T-cell (primary cell): ENCODE measurements at regions not wholly inside any gene's neighbourhood (a gene's known extent, or its start where the extent isn't known, plus 50 kb on each side); places are given as distances from the start of the nearest gene placed in this dataset.

Experiments
- ATAC-seq, 4 experiments: fragments of 200-7000 bp in 3 of 4; fragments of 150-1000 bp in 1 of 4; cut with Tn5 transposase; replicated peaks in 1 of 4; 1 replicate in 3 of 4; 2 replicates in 1 of 4; pipeline ENCODE4 v1.10.0; 2021; ENCODE audit warnings: moderate library complexity in 3 of 4, mild to moderate bottlenecking in 2 of 4, moderate number of reproducible peaks in 1 of 4
- CTCF ChIA-PET, 2 donors: fragments of 300-600 bp; sonication (Branson Sonifier 250); formaldehyde crosslinking; loops; one replicate each; lab custom pipeline; 2022; ENCODE audit warnings: antibody characterized with exemption in 2 of 2; lab: Charles Lee
- POLR2A ChIA-PET, 2 donors: fragments of 300-600 bp; sonication (Branson Sonifier 250); formaldehyde crosslinking; loops; one replicate each; lab custom pipeline; 2022; ENCODE audit warnings: antibody characterized with exemption in 2 of 2; lab: Charles Lee
- DNase-seq, 35 experiments: peaks; one replicate each; pipeline versions ENCODE4 v3.0.0 to v3.0.0-alpha.2; 2013 to 2023
- H3K27ac ChIP-seq: one replicate; pipeline ENCODE4 v1.5.1; 2013; ENCODE audit warnings: low read length
- H3K27me3 ChIP-seq, 2 experiments: replicated peaks in 1 of 2; 1 replicate in 1 of 2; 2 replicates in 1 of 2; pipeline versions ENCODE4 v1.6.1 to v1.7.0; 2013; ENCODE audit warnings: low read length in 1 of 2, mixed read lengths in 1 of 2; ENCODE audit not compliant: control insufficient read depth in 2 of 2, insufficient read depth in 2 of 2; ENCODE audit errors: extremely low read depth in 1 of 2
- H3K36me3 ChIP-seq, 2 donors: 1 replicate in 1 of 2; 2 replicates in 1 of 2; pipeline versions ENCODE4 v1.6.1 to v1.7.0; 2013; ENCODE audit warnings: low read length in 1 of 2; ENCODE audit not compliant: control insufficient read depth in 2 of 2, insufficient read depth in 1 of 2; ENCODE audit errors: extremely low read depth in 1 of 2
- H3K4me1 ChIP-seq, 2 experiments: 1 replicate in 1 of 2; 2 replicates in 1 of 2; pipeline versions ENCODE4 v1.6.1 to v1.7.0; 2013; ENCODE audit warnings: low read length in 2 of 2, mixed read lengths in 1 of 2; ENCODE audit not compliant: insufficient read depth in 2 of 2, control insufficient read depth in 1 of 2; ENCODE audit errors: extremely low read depth in 1 of 2
- H3K4me3 ChIP-seq, 2 donors: 1 replicate in 1 of 2; 2 replicates in 1 of 2; pipeline versions ENCODE4 v1.5.1 to v1.7.0; 2013; ENCODE audit warnings: mild to moderate bottlenecking in 2 of 2, low read length in 1 of 2, moderate library complexity in 1 of 2; ENCODE audit not compliant: control insufficient read depth in 1 of 2; ENCODE audit errors: extremely low read depth in 1 of 2
- H3K9me3 ChIP-seq: 2 replicates; pipeline ENCODE4 v1.7.0; 2013
- H3K27ac Mint-ChIP-seq, 2 donors: one replicate each; pipeline ENCODE4 v1.8.0; 2020 to 2021; ENCODE audit warnings: mild to moderate bottlenecking in 2 of 2, mixed read lengths in 2 of 2
- H3K27me3 Mint-ChIP-seq, 2 donors: one replicate each; pipeline ENCODE4 v1.8.0; 2021 to 2022; ENCODE audit warnings: mixed read lengths in 2 of 2
- H3K36me3 Mint-ChIP-seq: one replicate; pipeline ENCODE4 v1.8.0; 2021; ENCODE audit warnings: mixed read lengths
- H3K4me1 Mint-ChIP-seq, 3 donors: one replicate each; pipeline ENCODE4 v1.8.0; 2020 to 2022; ENCODE audit warnings: mixed read lengths in 3 of 3, mild to moderate bottlenecking in 1 of 3
- H3K4me3 Mint-ChIP-seq, 3 donors: one replicate each; pipeline ENCODE4 v1.8.0; 2020 to 2022; ENCODE audit warnings: mild to moderate bottlenecking in 3 of 3, mixed read lengths in 3 of 3, moderate library complexity in 3 of 3
- H3K9me3 Mint-ChIP-seq, 3 donors: one replicate each; pipeline ENCODE4 v1.8.0; 2020 to 2022; ENCODE audit warnings: mixed read lengths in 3 of 3
- WGBS: methylation state at CpG from one replicate; pipeline ENCODE4 v1.1.5; 2013; ENCODE audit warnings: missing lambda C conversion rate; ENCODE audit not compliant: insufficient coverage; 5-methylcytosine and 5-hydroxymethylcytosine counted together

GRCh38 chrX:102018208-102018607, 86.4 kb upstream of the ZMAT1 start:
- no peak overlapping the region for H3K27ac ChIP-seq
- ChIA-PET CTCF (no interaction called here), POLR2A (no interaction called here)
- no peaks in the 10 kb centered on the region for H3K4me1 Mint-ChIP-seq
- H3K27ac Mint-ChIP-seq: no peak overlapping the region
- peaks cover 4 to 17% (median 9%) of the 10 kb centered on the region in 3 donors for H3K9me3 Mint-ChIP-seq
- peaks cover 0 to 4% of the 10 kb centered on the region in 2 donors for H3K27me3 Mint-ChIP-seq
- H3K27me3 ChIP-seq: no peaks in the 10 kb centered on the region
- no peaks in the 10 kb centered on the region for H3K36me3 Mint-ChIP-seq
- H3K9me3 ChIP-seq: peaks cover 2% of the 10 kb centered on the region
- no peak overlapping the region for H3K4me3 ChIP-seq
- DNase-seq: no peak
- no peaks in the 10 kb centered on the region for H3K36me3 ChIP-seq
- no peaks in the 10 kb centered on the region for H3K4me1 ChIP-seq
- no peak for ATAC-seq
- H3K4me3 Mint-ChIP-seq: no peak overlapping the region
- WGBS: no CpG with 5 or more reads among the region's 4 CpGs

GRCh38 chrX:102008901-102009300, 77.1 kb upstream of the ZMAT1 start:
- Histone ChIP-seq H3K4me1 (no peaks in the 10 kb centered on the region), H3K36me3 (no peaks in the 10 kb centered on the region), H3K4me3 (no peak overlapping the region), H3K27me3 (no peaks in the 10 kb centered on the region), H3K9me3 (no peaks in the 10 kb centered on the region), H3K27ac (no peak overlapping the region)
- H3K9me3 Mint-ChIP-seq: peaks cover 0 to 7% (median 0%) of the 10 kb centered on the region in 3 donors
- no peak overlapping the region for H3K4me3 Mint-ChIP-seq
- H3K27me3 Mint-ChIP-seq: peaks cover 0 to 15% of the 10 kb centered on the region in 2 donors
- ChIA-PET CTCF (no interaction called here), POLR2A (no interaction called here)
- ATAC-seq: no peak
- DNase-seq: no peak
- no peaks in the 10 kb centered on the region for H3K36me3 Mint-ChIP-seq
- H3K4me1 Mint-ChIP-seq: no peaks in the 10 kb centered on the region
- H3K27ac Mint-ChIP-seq: no peak overlapping the region

GRCh38 chrX:101999644-102000539, 68.1 kb upstream of the ZMAT1 start:
- H3K27ac Mint-ChIP-seq: no peak overlapping the region
- DNase-seq: no peak

GRCh38 chrX:101993335-101993734, 61.5 kb upstream of the ZMAT1 start:
- Mint-ChIP-seq H3K4me1 (no peaks in the 10 kb centered on the region), H3K9me3 (no peaks in the 10 kb centered on the region), H3K36me3 (no peaks in the 10 kb centered on the region), H3K4me3 (no peak overlapping the region), H3K27me3 (peaks cover 3 to 16% of the 10 kb centered on the region in 2 donors), H3K27ac (no peak overlapping the region)
- no peaks in the 10 kb centered on the region for H3K9me3 ChIP-seq
- ChIA-PET CTCF (no interaction called here), POLR2A (no interaction called here)
- DNase-seq (no peak), ATAC-seq (no peak)
- no CpG with 5 or more reads among the region's 2 CpGs for WGBS
- H3K27me3 ChIP-seq: no peaks in the 10 kb centered on the region
- no peaks in the 10 kb centered on the region for H3K4me1 ChIP-seq
- H3K36me3 ChIP-seq: no peaks in the 10 kb centered on the region
- H3K27ac ChIP-seq: no peak overlapping the region
- H3K4me3 ChIP-seq: no peak overlapping the region

More at GRCh38 chrX:101999644-102000539, 68.1 kb upstream of the ZMAT1 start:
- Mint-ChIP-seq H3K36me3 (no peaks in the 10 kb centered on the region), H3K27me3 (peaks cover 6 to 29% of the 10 kb centered on the region in 2 donors), H3K4me1 (no peaks in the 10 kb centered on the region), H3K9me3 (peaks cover 2 to 19% (median 5%) of the 10 kb centered on the region in 3 donors), H3K4me3 (no peak overlapping the region)
- H3K27ac ChIP-seq: no peak overlapping the region
- POLR2A ChIA-PET: no interaction called here
- no peaks in the 10 kb centered on the region for H3K27me3 ChIP-seq
- no peak for ATAC-seq
- no peaks in the 10 kb centered on the region for H3K36me3 ChIP-seq
- H3K9me3 ChIP-seq: no peaks in the 10 kb centered on the region
- CTCF ChIA-PET: no interaction called here
- no peak overlapping the region for H3K4me3 ChIP-seq
- no peaks in the 10 kb centered on the region for H3K4me1 ChIP-seq
- 85% methylated on average over 4 of the region's 7 CpGs for WGBS

- no peak for DNase-seq
- CTCF ChIA-PET: no interaction called here
- H3K27ac Mint-ChIP-seq: no peak overlapping the region
- H3K4me1 ChIP-seq: no peaks in the 10 kb centered on the region
- no peaks in the 10 kb centered on the region for H3K9me3 Mint-ChIP-seq
- POLR2A ChIA-PET: no interaction called here
- no peaks in the 10 kb centered on the region for H3K36me3 ChIP-seq
- no peak overlapping the region for H3K27ac ChIP-seq
- H3K27me3 ChIP-seq: no peaks in the 10 kb centered on the region
- no peak for ATAC-seq
- H3K36me3 Mint-ChIP-seq: no peaks in the 10 kb centered on the region
- no peak overlapping the region for H3K4me3 ChIP-seq
- WGBS: no CpG with 5 or more reads among the region's 2 CpGs
- H3K9me3 ChIP-seq: no peaks in the 10 kb centered on the region
- no peak overlapping the region for H3K4me3 Mint-ChIP-seq
- H3K27me3 Mint-ChIP-seq: peaks cover 0 to 22% of the 10 kb centered on the region in 2 donors
- no peaks in the 10 kb centered on the region for H3K4me1 Mint-ChIP-seq
Observed at GRCh38 chrX:101986586-101986985, 54.8 kb upstream of the ZMAT1 start.
